OCI-LY3 (cell line): ENCODE measurements at regions not wholly inside any gene's neighbourhood (a gene's known extent, or its start where the extent isn't known, plus 50 kb on each side); places are given as distances from the start of the nearest gene placed in this dataset.

Experiments used
- EZH2phosphoT487 ChIP-seq: fragments of 200-600 bp; shearing (Covaris generic); IDR thresholded peaks from 2 replicates; pipeline ENCODE4 v1.6.1; 2018; ENCODE audit warnings: antibody characterized with exemption, mixed run types, low read depth
- TF ChIP-seq, protein P1 (sequence below): fragments of 200-600, 300-600 bp; sonication (generic); IDR thresholded peaks from 2 replicates; pipeline ENCODE4 v1.5.1; 2014; ENCODE audit warnings: antibody characterized with exemption, low read length, low read depth

- TF ChIP-seq, protein P1, sequence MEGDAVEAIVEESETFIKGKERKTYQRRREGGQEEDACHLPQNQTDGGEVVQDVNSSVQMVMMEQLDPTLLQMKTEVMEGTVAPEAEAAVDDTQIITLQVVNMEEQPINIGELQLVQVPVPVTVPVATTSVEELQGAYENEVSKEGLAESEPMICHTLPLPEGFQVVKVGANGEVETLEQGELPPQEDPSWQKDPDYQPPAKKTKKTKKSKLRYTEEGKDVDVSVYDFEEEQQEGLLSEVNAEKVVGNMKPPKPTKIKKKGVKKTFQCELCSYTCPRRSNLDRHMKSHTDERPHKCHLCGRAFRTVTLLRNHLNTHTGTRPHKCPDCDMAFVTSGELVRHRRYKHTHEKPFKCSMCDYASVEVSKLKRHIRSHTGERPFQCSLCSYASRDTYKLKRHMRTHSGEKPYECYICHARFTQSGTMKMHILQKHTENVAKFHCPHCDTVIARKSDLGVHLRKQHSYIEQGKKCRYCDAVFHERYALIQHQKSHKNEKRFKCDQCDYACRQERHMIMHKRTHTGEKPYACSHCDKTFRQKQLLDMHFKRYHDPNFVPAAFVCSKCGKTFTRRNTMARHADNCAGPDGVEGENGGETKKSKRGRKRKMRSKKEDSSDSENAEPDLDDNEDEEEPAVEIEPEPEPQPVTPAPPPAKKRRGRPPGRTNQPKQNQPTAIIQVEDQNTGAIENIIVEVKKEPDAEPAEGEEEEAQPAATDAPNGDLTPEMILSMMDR = no peak
- TF ChIP-seq EZH2phosphoT487 = no peak
These were observed 293.4 kb upstream of the F9 start for GRCh38 chrX:139237141-139237540.
